Head of caudate nucleus (tissue), 42 donors: ENCODE measurements at regions not wholly inside any gene's neighbourhood (a gene's known extent, or its start where the extent isn't known, plus 50 kb on each side); places are given as distances from the start of the nearest gene placed in this dataset.

Source experiments
- DNase-seq, 42 donors: peaks; one replicate each; pipeline versions ENCODE4 v3.0.0 to v3.0.0-alpha.2; 2020 to 2021; ENCODE audit warnings: mixed read lengths in 7 of 42
- intact Hi-C: fragments of 100-400 bp; cut with DNase I; formaldehyde crosslinking; loops from one replicate; pipeline ENCODE4 v1.15.0; 2022

- DNase-seq, result no peak
- intact Hi-C loops, result no loop called here
These were observed 155.0 kb downstream of the SLC7A11 start for GRCh38 chr4:138087066-138087719.

GRCh38 chr4:138086611-138087041, 155.5 kb downstream of the SLC7A11 start:
- intact Hi-C loops, result no loop called here
- DNase-seq, result no peak

GRCh38 chr4:138085736-138086305, 156.3 kb downstream of the SLC7A11 start:
- no peak for DNase-seq

GRCh38 chr4:138078751-138079520, 163.2 kb downstream of the SLC7A11 start:
- DNase-seq, result no peak
- intact Hi-C loops, result no loop called here

More at GRCh38 chr4:138085736-138086305, 156.3 kb downstream of the SLC7A11 start:
- intact Hi-C loops, result no loop called here

- DNase-seq, result no peak
- intact Hi-C loops, result no loop called here
These were observed 163.9 kb downstream of the SLC7A11 start for GRCh38 chr4:138078253-138078652.

GRCh38 chr4:138076561-138076960, 165.6 kb downstream of the SLC7A11 start:
- intact Hi-C loops, result no loop called here
- no peak for DNase-seq

- DNase-seq, result no peak
- intact Hi-C loops, result no loop called here
These were observed 171.3 kb downstream of the SLC7A11 start for GRCh38 chr4:138070816-138071215.

- DNase-seq, result no peak
- intact Hi-C loops, result no loop called here
These were observed 178.6 kb downstream of the SLC7A11 start for GRCh38 chr4:138063581-138063980.

- intact Hi-C loops, result no loop called here
- DNase-seq, result no peak
These were observed 179.2 kb downstream of the SLC7A11 start for GRCh38 chr4:138062929-138063328.

- intact Hi-C loops, result no loop called here
- no peak for DNase-seq
These were observed 185.6 kb downstream of the SLC7A11 start for GRCh38 chr4:138056541-138056940.

- intact Hi-C loops, result no loop called here
- no peak for DNase-seq
These were observed 186.3 kb downstream of the SLC7A11 start for GRCh38 chr4:138055890-138056289.

GRCh38 chr4:138053641-138054301, 188.4 kb downstream of the SLC7A11 start:
- intact Hi-C loops, result no loop called here
- DNase-seq, result no peak

- no peak for DNase-seq
- intact Hi-C loops, result no loop called here
These were observed 189.1 kb downstream of the SLC7A11 start for GRCh38 chr4:138052806-138053632.

- intact Hi-C loops, result no loop called here
- no peak for DNase-seq
These were observed 191.0 kb downstream of the SLC7A11 start for GRCh38 chr4:138051157-138051556.

- no peak for DNase-seq
- intact Hi-C loops, result no loop called here
These were observed 191.5 kb downstream of the SLC7A11 start for GRCh38 chr4:138050601-138051000.

- intact Hi-C loops, result no loop called here
- DNase-seq, result no peak
These were observed 192.8 kb downstream of the SLC7A11 start for GRCh38 chr4:138049355-138049754.

- DNase-seq, result no peak
- intact Hi-C loops, result no loop called here
These were observed 194.9 kb downstream of the SLC7A11 start for GRCh38 chr4:138047290-138047689.

- no peak for DNase-seq
- intact Hi-C loops, result no loop called here
These were observed 197.1 kb downstream of the SLC7A11 start for GRCh38 chr4:138045036-138045435.

GRCh38 chr4:138039010-138039409, 203.1 kb downstream of the SLC7A11 start:
- DNase-seq, result no peak
- intact Hi-C loops, result loop anchor here (5.0 kb wide), 1 partner anchor 148 kb away; no protein-coding TSS in a partner anchor
